UCSD-AML1 (cell line): ENCODE measurements at regions not wholly inside any gene's neighbourhood (a gene's known extent, or its start where the extent isn't known, plus 50 kb on each side); places are given as distances from the start of the nearest gene placed in this dataset.

Experiments used
- DNase-seq: peaks from one replicate; lab custom pipeline; 2025; ENCODE audit not compliant: unreplicated experiment; lab: John Stamatoyannopoulos, UW

DNA sequence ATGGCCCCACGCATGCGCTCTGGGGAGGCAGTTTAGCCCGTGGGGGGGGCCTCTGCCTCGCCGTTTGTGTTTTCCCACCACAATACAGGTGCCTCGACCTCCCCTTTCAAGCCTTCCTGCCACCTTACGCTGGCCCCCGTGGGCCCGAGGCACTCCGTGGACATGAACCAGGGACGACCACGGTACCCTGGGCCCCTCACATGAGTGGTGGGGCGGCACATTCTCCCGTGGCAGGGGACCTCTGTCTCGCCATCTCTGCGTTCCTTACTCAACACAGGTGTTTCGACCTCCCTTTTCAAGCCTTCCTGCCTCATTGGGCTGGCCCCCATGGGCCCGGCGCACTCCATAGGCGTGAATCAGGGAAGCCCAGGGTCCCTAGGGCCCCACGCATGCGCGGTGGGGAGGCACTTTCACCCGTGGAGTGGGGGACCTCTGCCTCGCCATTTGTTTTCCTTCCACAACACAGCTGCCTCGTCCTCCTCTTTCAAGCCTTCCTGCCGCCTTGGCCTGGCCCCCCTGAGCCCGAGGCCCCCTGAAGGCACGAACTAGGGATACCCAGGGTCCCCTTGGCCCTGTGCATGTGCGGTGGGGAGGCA lies 339.5 kb downstream of the ALG10 start:
- no peak for DNase-seq

GRCh38 chr12:34363050-34363673 lies 340.9 kb downstream of the ALG10 start:
- DNase-seq: no peak

GRCh38 chr12:34368079-34368478 lies 345.8 kb downstream of the ALG10 start:
- no peak for DNase-seq

DNA sequence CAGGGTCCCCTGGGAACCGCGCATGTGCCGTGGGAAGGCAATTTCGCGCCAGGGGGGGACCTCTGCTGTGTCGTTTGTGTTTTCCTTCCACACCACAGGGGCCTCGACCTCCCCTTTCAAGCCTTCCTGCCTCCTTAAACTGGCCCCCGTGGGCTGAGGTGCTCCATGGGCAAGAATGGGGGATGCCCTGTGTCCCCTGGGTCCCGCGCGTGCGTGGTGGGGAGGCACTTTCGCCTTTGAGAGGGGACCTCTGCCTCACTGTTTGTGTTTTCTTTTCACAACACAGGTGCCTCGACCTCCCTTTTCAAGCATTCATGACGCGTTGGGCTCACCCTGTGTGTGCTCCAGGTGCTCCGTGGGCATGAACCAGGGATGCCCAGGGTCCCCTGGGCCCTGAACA lies 348.8 kb downstream of the ALG10 start:
- no peak for DNase-seq

- DNase-seq: no peak
Measured at GRCh38 chr12:34372003-34372402, 349.7 kb downstream of the ALG10 start.

DNA sequence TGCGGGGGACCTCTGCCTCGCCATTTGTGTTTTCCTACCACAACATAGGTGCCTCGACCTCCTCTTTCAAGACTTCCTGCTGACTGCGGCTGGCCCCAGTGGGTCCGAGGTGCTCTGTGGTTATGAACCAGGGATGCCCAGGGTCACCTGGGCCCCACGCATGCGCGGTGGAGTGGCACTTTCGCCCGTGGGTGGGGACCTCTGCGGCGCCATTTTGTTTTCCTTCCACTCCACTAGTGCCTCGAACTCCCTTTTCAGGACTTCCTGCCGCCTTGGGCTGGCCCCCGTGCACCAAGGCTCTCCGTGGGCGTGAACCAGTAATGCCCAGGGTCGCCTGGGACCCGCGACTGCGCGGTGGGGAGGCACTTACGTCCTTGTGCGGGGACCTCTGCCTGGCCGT lies 351.6 kb downstream of the ALG10 start:
- no peak for DNase-seq

DNA sequence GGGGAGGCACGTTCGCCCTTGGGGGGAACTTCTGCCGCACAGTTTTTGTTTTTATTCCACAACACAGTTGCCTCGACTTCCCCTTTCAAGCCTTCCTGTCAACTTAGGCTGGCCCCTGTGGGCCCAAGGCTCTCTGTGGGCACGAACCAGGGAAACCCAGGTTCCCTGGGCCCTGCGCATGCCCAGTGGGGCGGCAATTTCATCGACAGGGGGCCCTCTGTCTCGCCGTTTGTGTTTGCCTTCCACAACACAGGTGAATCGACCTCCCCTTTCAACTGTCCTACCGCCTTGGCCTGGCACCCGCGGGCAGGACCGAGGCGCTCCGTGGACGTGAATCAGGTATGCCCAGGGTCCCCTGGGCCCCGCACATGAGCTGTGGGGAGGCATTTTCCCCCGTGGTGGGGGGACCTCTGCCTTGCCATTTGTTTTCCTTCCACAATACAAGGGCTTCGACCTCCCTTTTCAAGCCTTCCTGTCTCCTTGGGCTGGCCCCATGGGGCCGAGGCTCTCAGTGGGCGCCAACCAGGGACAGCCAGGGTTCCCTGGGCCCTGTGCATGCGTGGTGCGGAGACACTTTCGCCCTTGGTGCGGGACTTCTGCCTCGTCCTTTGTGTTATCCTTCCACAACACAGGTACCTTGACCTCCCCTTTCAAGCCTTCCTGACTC lies 354.0 kb downstream of the ALG10 start:
- DNase-seq: no peak

GRCh38 chr12:34377243-34378035 lies 355.1 kb downstream of the ALG10 start:
- no peak for DNase-seq

DNA sequence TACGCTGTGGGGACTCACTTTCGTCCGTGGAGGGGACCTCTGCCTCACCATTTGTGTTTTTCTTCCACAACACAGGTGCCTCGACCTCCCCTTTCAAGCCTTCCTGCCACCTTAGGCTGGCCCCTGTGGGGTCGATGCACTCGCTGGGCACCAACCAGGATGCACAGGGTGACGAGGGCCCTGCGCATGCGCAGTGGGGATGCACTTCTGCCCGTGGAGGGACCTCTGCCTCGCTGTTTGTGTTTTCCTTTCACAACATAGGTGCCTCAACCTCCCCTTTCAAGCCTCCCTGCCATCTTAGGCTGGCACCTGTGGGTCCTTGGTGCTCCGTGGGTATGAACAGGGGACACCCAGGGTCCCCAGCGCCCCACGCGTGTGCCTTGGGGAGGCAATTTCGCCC lies 356.8 kb downstream of the ALG10 start:
- no peak for DNase-seq

- DNase-seq: no peak
Measured at GRCh38 chr12:34384693-34385092, 362.4 kb downstream of the ALG10 start.

GRCh38 chr12:34386016-34386415 lies 363.7 kb downstream of the ALG10 start:
- no peak for DNase-seq

- no peak for DNase-seq
Measured at GRCh38 chr12:34386621-34387255, 364.4 kb downstream of the ALG10 start.

- DNase-seq: no peak
Measured at GRCh38 chr12:34387711-34388635, 365.7 kb downstream of the ALG10 start.

- no peak for DNase-seq
Measured at GRCh38 chr12:34388636-34389377, 366.5 kb downstream of the ALG10 start.

- DNase-seq: no peak
Measured at GRCh38 chr12:34389378-34390170, 367.3 kb downstream of the ALG10 start.

GRCh38 chr12:34390171-34390841 lies 368.0 kb downstream of the ALG10 start:
- no peak for DNase-seq

GRCh38 chr12:34390846-34391700 lies 368.8 kb downstream of the ALG10 start:
- DNase-seq: no peak
